GM18502 (cell line): ENCODE measurements at regions not wholly inside any gene's neighbourhood (a gene's known extent, or its start where the extent isn't known, plus 50 kb on each side); places are given as distances from the start of the nearest gene placed in this dataset.

Experiments used
- ATAC-seq: cut with Tn5 transposase; IDR thresholded peaks from one replicate; pipeline ENCODE4 v1.9.1; 2021; ENCODE audit warnings: mild to moderate bottlenecking; ENCODE audit not compliant: unreplicated experiment, poor library complexity

DNA sequence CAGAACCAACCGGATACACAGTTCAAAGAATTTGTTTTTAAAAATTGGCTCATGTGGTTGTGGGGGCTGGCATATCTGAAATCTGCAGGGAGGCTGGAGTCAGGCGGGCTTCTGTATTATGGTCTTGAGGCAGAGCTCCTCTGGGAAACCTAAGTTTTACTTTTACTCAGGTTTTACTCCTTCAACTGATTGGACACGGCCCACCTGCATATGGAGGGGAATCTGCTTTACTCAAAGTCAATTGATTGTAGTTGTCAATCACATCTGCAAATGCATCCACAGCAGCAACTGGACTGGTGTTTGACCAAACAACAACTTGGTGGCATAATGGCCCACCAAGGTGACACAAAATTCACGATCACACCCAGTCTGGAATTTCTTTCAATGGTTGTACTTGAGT, 103.4 kb downstream of the ERMARD start:
- no peak for ATAC-seq

DNA sequence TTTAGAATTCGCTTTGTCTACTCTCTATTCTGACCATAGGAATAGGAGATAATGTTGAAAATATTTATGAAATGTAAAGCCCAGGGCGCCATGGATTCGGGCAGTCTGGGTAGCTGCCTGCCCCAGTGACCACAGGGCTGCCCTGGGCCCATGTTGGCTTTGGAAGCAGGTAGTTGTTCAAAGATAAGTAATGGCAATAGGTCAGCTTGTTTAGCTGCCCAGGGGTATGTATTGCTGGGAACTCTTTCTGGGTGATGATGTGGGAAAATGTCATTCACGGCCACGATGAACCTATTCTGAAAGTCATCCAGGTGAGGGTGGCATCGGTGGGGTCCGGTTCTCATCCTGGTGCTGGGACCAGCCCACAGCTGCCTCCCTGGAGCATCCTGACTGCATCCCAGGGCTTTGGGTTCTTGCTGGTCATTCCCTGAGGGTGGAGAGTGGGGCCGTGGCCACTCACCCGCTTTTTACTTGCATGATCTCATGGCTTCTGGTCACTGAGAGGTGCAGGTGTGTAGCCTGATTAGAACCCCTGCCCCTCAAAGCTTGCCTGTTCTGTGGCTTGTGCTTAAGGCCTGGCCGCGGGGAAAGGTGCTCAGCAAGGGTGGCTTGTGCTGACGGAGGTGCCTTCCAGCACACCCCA, 102.8 kb downstream of the ERMARD start:
- no peak for ATAC-seq

DNA sequence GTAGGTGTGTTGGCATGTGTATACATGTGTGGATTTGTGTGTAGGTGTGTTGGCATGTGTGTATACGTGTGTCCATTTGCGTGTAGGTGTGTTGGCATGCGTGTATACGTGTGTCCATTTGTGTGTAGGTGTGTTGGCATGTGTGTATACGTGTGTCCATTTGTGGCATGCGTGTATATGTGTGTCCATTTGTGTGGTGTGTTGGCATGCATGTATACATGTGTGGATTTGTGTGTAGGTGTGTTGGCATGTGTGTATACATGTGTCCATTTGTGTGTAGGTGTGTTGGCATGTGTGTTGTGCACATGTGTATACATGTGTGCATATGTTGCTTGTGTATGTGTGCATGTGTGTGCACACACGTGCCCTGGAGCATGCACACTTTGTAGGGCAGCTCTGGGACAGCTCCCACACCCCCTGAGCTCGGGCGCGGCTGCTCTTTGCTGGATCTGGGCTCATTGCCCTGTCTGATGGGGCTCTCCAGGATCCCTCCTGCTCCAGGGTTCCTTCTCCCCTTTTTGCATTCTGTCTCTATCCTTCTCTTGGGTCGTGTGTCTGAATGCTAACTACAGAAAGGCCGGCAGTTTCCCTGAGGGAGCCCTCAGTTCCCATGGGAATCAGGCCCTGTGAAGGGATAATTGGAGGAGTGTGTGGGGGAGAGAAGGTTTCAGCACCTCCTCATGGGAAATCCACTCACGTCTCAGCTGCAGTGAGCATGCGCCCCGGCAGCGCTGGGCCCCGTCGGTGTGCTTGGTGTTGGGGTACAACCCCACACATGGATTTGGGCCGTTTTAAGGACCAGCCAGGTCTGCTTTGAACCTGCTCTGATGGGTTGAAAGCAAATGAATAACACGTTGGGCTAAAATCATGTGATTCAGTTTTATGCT, 102.0 kb downstream of the ERMARD start:
- ATAC-seq, result no peak

DNA sequence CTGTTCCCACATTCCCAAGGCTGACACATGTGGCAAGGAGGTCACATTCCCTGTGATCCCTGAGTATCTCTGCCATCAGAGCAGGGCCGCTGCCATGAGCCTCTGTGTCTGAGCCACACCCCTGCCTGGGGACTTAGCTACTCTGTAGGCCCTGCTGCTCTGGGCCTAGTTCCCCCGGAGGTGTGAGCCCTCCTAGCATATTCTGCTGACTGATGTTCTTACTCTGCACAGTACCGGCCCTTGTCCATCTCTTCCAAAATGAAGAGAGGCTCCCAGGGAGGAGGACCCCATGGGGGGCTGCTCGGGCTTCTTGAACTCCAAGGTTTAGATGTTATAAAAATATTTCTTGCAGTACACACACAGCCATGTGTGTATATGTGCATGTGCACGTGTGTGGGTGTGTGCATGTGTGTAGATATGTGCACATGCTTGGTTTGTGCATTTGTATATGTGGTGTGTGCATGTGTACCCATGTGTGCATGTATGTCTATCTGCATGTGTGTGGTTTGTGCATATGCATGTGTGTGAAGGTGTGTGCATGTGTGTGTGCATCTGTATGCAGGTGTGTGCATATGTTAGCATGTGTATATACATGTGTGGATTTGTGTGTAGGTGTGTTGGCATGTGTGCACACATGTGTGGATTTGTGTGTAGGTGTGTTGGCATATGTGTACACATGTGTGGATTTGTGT, 101.2 kb downstream of the ERMARD start:
- no peak for ATAC-seq

DNA sequence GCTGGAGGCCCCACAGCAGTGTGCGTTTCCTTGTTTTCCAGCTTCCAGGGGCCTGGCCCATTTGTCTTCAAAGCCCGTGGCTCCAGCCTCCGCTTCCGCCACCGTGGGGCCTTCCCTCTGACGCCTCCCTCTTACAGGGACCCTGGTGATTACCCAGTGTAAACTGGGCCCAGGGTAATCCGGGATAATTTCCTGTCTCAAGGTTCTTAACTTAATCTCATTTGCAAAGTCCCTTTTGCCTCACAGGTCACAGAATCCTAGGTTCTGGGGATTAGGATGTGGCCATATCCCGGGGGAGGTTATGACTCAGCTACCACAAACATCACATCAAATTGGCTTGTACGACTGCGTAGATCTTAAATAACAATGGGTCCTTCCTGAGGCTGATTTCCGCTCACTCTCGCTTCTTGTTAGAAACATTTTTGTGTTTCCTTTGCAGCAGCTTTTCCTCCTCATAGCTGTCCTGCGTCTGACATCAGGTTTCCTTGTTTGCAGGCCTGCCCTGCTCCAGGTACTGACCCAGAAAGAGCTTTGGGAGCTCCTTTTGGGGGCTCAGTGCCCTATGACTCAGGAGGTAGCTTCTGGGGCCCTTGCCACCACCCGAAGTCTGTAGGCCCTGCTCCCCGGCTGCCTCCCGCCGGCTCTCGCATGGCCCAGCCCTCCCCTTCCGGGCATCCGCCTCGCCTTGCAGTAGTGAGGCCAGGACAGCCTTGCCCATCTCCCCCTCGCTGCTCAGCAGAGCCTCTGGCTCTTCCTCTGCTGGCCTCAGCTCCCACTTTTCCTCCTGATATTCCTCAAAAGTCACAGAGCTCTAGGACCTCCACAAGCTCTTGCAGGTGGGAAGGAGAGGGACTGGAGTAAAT, 100.5 kb downstream of the ERMARD start:
- no peak for ATAC-seq

DNA sequence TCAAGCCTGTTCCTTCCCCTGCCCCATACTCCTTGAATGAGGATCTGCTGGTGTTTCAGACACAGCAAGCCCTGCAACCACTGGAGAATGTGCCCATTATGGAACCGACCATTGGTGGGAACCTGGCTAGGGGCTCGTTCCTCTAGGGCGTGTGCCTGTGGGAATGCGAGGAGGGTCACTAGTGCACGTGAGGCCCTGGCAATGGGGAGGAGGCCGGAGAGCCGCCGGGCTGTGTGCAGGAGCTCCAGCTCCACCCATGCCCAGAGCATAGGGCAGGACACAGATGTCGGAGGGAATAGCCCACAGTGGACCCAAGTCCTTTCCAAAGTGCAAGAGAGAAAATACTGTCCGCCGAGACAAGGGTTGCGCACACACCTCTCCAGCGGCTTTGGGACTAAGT, 99.3 kb downstream of the ERMARD start:
- no peak for ATAC-seq

DNA sequence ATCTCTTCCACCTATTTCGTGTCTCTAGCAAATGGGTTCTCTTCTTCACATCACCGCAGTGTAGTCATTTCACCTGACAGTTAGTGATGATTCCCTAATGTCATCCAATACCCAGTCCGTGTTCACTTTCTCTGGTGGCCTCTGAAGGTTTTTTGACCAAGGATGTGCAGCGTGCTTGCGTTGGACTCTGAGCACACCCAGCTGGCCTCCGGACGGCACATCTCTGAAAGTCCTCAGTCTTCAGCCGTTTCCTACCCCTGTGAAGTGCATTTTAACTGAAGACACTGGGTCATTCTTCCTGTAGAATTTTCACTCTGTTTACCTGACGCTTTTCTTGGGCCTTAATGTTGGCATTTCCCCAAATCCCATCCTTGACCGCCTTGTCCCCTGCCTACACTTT, 98.7 kb downstream of the ERMARD start:
- ATAC-seq, result no peak

DNA sequence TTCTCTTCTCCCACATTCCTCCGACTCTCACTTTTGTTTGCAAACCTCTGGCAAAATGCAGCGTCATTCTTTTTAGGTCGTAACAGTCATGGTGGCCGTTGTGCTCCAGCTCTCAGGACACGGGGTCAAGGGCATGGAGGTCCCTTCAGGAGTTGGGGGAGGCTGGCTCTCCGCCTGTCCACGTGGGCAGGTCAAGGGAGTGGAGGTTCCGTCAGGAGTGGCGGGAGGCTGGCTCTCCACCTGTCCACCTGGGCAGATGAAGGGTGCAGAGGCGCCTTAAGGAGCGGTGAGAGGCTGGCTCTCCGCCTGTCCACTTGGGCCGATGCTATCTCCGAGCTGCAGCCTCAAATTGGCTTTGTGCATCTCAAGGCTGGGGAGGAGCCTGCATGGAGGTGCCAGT, 98.0 kb downstream of the ERMARD start:
- ATAC-seq, result no peak

DNA sequence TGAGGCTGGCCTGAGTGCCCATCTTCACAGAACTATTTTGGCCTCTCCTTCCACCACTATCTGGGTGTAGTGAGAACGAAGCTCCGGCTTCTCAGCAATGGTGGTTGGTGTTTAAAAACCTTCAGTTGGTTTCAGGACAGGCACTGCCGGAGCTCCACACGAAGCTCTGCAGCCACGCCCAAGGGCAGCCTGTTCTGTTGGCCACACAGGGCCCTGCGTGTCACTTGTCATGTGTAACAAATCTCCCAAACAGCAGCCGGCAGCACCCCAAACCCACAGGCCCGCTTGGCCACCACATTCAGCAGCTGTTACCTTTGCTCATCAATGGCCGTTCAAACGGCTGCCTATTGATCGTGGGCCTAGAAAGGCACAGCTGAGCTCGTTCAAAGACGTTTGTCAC, 97.5 kb downstream of the ERMARD start:
- ATAC-seq, result no peak

DNA sequence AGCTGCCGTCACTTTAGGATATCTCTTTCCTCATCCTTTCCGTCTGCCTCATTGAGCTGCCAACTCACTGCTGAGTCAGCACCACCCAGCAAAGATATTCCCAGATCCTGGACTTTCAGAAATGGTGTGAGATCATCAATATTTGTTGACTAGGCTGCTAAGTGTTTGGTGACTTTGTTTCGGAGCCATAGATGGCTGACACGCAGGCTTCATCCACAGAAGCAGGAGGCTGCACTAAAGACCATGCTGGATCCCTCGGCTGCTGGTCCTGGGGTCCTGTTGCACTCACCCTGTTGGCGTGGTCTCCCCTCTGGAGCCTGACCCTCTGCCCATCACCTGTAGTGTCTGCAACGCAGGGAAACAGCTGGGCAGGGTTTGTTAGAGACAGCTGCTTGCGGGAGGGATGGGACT, 96.5 kb downstream of the ERMARD start:
- ATAC-seq, result no peak

DNA sequence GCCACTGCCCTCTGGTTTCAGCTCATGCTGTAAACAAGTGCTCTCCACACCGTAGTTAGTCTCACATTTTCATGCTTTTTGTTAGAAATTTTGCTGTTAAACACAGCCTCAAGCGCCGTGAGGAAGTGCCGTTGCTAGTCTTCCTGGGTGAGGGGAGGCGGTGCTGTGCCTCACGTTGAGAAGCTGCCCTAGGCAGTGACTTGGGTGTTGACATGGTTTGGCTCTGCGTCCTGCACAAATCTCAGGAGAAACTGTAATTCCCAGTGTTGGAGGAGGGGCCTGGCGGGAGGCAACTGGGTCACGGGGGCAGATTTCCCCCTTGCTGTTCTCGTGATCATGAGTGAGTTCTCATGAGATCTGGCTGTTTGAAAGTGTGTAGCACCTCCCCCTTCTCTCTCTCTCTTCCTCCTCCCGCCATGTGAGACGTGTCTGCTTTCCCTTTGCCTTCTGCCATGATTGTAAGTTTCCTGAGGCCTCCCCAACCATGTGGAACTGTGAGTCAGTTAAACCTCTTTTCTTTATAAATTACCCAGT, 95.8 kb downstream of the ERMARD start:
- ATAC-seq, result no peak

DNA sequence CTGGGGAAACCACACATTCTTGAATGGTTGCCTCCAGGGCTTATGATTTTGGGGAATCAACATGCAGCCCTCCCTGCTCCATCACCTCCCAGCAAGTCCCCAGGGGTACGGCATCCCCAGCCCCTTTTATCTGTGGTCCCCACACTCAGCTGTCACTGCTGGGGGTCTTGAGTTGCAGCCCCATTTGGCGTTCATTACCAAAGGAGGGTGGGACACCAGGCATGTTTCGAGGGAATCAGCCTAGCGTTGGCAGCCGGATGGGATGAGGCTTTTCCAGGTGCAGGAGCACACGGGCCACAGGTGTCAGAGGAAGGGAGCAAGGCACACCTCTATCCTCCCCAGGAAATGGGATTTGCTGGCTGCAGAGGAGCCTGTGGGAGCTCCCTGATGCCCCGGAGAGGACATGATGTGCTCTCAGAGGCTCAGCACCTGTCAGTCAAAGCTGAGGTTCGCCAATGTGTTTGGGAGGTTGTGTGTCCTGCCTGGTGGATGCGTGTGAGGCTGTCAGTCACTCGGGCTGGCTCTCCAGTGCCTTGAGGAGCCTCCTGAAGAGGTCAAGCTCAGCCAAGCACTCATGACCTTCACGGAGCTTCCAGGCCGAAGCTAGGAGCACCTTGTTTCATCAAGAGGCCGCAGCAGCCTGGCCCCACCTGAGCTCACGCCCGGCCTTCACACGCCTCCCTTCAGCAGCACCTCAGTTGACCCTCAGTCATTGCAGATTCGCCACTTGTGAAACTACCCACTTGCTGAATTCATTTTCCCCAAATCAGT, 95.0 kb downstream of the ERMARD start:
- ATAC-seq, result no peak

DNA sequence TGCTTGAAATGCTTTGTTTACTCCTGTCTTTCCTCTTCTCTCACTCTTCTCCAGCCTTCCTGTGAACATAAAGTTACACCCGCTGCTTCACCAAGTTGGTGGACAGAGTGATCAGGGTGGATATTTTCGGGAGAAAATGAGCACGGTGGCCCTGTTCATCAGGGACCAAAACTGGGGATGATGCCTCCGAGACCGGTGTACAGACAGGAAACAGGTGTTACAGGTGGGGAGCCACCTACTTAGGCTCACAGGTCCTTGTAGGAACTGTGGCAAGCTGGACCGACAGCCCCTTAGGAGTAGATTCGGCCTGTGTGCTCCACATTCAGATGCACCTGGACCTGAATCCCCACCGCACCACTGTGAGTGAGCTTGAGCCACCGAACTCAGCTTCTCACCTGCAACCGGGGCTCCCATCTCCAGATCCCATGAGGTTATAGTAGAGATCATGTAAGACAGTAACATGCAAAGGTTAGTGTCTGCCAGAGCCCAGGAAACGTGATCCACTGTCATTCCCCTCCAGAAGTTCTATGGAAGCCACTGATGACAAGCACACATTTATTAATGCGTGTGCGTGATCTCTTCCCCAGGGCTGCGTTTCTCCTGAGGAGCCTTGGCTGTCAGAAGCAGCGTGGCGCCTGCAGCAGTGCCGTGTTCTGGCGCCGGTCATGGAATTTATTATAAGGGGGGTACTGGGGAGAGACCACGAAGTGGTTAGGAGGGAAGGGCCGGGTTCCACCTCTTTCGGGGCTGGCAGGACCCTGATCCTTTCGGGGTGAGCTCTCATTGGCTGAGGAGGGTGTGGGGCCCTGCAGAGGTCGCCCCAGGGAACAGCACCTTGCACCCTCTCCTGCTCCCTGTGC, 94.2 kb downstream of the ERMARD start:
- ATAC-seq, result no peak

DNA sequence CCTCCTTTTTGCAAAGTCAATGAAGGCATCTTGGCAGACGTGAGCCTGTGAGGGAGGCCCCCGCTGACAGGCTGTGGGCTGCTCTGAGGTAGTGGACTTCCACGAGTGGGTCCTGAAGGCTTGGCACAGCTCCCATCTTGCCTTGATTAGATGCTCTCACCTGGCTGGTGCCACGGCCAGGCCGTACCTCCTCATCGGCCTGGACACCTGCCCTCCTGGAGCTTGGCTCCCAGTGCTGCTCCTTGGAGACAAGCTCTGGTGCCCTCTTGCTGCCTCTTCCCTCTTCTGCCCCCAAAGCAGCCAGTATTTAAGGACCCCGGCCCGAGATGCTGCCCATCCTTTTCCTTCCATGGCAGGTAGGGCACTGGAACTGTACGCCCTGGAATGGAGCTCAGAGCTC, 93.5 kb downstream of the ERMARD start:
- no peak for ATAC-seq

DNA sequence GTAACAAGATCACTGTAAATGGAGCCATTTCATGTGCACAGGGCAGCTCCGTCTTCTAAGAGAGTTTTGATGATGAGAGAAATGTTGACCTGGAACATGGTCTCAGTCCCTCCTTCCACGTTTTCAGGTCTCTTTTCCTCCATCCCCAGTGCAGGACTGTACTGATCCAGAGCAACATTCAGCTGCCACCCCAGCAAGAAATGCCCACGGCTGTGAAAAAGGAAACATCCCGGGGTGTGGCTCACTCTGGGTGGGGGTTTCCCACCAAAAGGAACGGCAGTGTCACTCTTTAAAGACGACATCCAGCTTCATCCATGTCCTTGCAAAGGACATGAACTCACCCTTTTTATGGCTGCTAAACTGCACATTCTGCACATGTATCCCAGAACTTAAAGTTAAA, 92.6 kb downstream of the ERMARD start:
- ATAC-seq, result no peak

DNA sequence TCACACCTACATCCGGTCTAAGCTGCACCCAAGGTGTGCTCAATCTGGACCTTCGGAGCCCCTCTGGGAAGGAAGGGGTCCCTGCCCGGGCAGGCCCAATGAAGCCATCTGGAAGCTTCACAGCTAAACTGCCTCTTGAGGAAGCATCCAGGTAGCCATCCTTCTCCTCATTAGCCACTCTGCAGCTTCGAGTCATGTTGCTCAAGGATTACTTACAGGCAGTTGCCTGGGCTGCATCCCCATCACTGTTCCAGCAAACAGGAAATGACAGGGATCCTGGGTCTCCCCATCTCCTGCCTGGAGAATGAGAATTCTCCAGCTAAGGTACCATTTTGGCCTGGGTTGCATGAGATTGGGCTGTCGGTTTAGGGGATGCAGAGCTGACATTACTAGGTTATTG, 91.7 kb downstream of the ERMARD start:
- ATAC-seq, result no peak

DNA sequence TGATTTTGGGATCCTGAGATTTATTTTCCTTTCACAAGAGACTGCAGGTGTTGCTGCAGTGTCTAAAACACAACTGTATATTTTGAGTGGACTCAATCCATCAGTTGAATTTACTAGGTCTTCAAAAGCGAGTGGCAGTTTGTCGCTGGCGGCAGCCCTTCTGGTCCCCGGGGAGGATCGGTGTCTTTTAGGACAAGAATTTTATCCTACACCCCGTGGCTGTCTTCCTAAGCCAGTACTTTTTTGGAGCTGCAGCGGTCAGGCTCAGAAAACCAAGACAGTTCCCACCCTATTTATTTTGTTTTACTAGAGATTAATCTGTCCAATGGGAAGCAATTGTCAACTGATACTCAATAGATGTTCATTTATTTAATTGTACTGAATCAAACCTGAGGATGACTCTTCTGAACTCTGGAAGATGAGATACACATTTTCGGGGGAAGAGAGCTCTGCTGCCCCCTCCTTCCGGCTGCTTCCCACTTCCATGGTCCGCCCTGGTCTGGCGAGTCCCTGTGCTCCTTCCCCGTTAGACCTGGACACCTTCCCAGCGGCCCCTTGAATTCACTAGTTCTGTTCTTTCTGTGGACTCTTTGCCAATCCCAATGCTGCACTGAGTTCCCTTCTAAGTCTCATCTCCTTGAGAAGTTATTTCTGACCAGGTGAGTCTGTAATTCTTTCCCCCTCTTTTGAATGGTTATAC, 90.6 kb downstream of the ERMARD start:
- no peak for ATAC-seq

DNA sequence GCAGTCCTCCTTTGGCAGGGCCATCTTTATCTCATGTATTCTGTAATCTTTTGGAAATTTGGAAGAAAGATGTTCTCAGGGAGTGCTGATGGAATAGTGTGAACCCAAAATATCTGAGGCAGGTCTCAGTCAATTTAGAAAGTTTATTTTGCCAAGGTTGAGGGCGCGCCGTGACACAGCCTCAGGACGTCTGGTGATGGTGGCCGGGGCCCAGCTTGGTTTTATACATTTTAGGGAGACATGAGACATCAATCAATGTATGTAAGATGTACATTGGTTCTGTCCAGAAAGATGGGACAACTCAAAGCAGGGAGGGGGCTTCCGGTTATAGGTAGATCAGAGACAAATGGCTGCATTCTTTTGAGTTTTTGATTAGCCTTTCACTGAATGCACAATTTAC, 89.8 kb downstream of the ERMARD start:
- no peak for ATAC-seq
